HCT116 (cell line): ENCODE measurements at regions not wholly inside any gene's neighbourhood (a gene's known extent, or its start where the extent isn't known, plus 50 kb on each side); places are given as distances from the start of the nearest gene placed in this dataset.
"Not testable (repeated sequence)": the region's sequence is repeated elsewhere in the genome, so short reads cannot be mapped to it uniquely, and the experiment has no call there.

Source experiments
- EZH2 ChIP-seq: fragments of 200-600 bp; sonication (generic); IDR thresholded peaks from 2 replicates; pipeline ENCODE4 v1.6.1; 2017; ENCODE audit warnings: antibody characterized with exemption, mixed run types
- EZH2phosphoT487 ChIP-seq: fragments of 200-600 bp; IDR thresholded peaks from 2 replicates; pipeline ENCODE4 v1.6.1; 2018; ENCODE audit warnings: antibody characterized with exemption, borderline replicate concordance
- FOSL1 ChIP-seq: IDR thresholded peaks from 2 replicates; pipeline ENCODE4 v1.6.1; 2012; ENCODE audit warnings: low read depth
- MAX ChIP-seq: IDR thresholded peaks from 2 replicates; pipeline ENCODE4 v1.6.1; 2012
- POLR2A ChIP-seq: IDR thresholded peaks from 2 replicates; pipeline ENCODE4 v1.7.0; 2011; ENCODE audit warnings: borderline replicate concordance; ENCODE audit not compliant: insufficient read depth, insufficient read length; ENCODE audit errors: extremely low read depth
- POLR2AphosphoS5 ChIP-seq: IDR thresholded peaks from 2 replicates; pipeline ENCODE4 v1.6.1; 2011; ENCODE audit warnings: mild to moderate bottlenecking, low read depth, low read length, moderate library complexity
- RAD21 ChIP-seq: IDR thresholded peaks from 2 replicates; pipeline ENCODE4 v1.6.1; 2012; ENCODE audit warnings: low read depth, mild to moderate bottlenecking
- REST ChIP-seq: IDR thresholded peaks from 2 replicates; pipeline ENCODE4 v1.6.1; 2012; ENCODE audit warnings: low read depth
- SP1 ChIP-seq: IDR thresholded peaks from 2 replicates; pipeline ENCODE4 v1.6.1; 2012; ENCODE audit warnings: low read depth
- SRF ChIP-seq: IDR thresholded peaks from 2 replicates; pipeline ENCODE4 v1.6.1; 2012; ENCODE audit warnings: low read depth
- TCF7L2 ChIP-seq: IDR thresholded peaks from 2 replicates; pipeline ENCODE4 v1.7.0; 2011; ENCODE audit warnings: borderline replicate concordance, inconsistent platforms; ENCODE audit not compliant: insufficient read depth, insufficient read length; ENCODE audit errors: extremely low read depth
- ZNF274 ChIP-seq: fragments of 200-500 bp; sonication (Bioruptor generic); IDR thresholded peaks from 2 replicates; pipeline ENCODE4 v1.6.1; 2014; ENCODE audit warnings: mild to moderate bottlenecking, low read depth, low read length, inconsistent platforms
- TF ChIP-seq, protein P1 (sequence below), 3 experiments: fragments of 200-600 bp in 1 of 3; sonication (generic) in 1 of 3; IDR thresholded peaks in 2 of 3; conservative IDR thresholded peaks in 1 of 3; 2 replicates each; pipeline ENCODE4 v1.5.1; 2012 to 2017; ENCODE audit warnings: low read depth in 2 of 3, low read length in 2 of 3, antibody characterized with exemption in 1 of 3, borderline replicate concordance in 1 of 3, control low read depth in 1 of 3, mild to moderate bottlenecking in 1 of 3, mixed read lengths in 1 of 3, mixed run types in 1 of 3, moderate library complexity in 1 of 3; ENCODE audit not compliant: insufficient read depth in 1 of 3

DNA sequence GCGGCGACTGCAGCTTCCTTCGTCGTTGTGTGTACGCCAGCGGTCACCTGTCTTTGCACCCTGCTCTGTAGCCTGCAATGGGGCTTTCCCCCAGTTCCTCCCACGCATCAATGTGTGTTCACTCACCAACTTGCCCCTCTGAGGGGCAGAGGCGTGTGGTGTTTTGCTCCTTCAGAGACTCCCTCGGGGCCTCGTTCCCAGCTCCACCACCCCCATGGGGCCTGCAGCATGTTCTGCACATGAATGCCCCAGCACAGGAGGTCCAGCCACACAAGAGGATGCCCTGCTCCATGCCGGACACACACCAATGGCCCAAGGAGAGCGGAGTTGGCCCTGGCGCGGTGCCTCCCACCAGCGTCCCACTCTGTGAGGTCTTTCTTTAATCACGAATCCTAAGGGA, 196.8 kb downstream of the BANP start:
- TF ChIP-seq, protein P1, sequence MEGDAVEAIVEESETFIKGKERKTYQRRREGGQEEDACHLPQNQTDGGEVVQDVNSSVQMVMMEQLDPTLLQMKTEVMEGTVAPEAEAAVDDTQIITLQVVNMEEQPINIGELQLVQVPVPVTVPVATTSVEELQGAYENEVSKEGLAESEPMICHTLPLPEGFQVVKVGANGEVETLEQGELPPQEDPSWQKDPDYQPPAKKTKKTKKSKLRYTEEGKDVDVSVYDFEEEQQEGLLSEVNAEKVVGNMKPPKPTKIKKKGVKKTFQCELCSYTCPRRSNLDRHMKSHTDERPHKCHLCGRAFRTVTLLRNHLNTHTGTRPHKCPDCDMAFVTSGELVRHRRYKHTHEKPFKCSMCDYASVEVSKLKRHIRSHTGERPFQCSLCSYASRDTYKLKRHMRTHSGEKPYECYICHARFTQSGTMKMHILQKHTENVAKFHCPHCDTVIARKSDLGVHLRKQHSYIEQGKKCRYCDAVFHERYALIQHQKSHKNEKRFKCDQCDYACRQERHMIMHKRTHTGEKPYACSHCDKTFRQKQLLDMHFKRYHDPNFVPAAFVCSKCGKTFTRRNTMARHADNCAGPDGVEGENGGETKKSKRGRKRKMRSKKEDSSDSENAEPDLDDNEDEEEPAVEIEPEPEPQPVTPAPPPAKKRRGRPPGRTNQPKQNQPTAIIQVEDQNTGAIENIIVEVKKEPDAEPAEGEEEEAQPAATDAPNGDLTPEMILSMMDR (IDR thresholded peaks at IDR 0.05 in 2 of 3, conservative IDR thresholded peaks at IDR 0.05 in 1 of 3; ENCODE audit: borderline replicate concordance in 1 of 3, insufficient read depth in 1 of 3, low read depth in 2 of 3, low read length in 2 of 3): not testable (repeated sequence)
- TF ChIP-seq POLR2A, POLR2AphosphoS5, FOSL1, RAD21, TCF7L2, EZH2, SRF, ZNF274, MAX, REST, SP1, EZH2phosphoT487: not testable (repeated sequence)
